ENCODE measurements at regions not wholly inside any gene's neighbourhood (a gene's known extent, or its start where the extent isn't known, plus 50 kb on each side); places are given as distances from the start of the nearest gene placed in this dataset.

DNA sequence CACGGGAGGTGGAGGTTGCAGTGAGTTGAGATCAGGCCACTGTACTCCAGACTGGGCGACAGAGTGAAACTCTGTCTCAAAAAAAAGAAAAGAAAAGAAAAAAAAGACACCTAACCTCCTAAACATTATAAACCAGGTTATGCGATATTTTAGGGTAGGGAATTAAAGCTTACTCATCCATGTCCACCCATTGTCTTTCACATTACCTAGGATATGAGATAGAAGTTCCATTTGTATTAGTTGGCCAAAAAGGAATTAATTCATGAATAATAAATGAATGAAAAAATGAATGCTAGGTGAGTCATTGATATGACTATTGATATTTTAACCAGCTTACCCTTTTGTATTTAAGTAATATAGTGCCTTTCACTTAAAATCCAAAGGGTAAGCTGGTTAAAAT, 132.9 kb downstream of the FAM161A start:
- no peak overlapping the region for H2AFZ ChIP-seq (ENCODE audit: low read length)
- H2BK120ac ChIP-seq (replicated peaks; ENCODE audit: low read depth, low read length) = no peak overlapping the region
- no peaks in the 10 kb centered on the region for H3K9me3 ChIP-seq (ENCODE audit: insufficient read depth in 2 of 2, low read depth in 1 of 2, low read length in 1 of 2)
- H3K56ac ChIP-seq (replicated peaks; ENCODE audit: insufficient read length, low read depth, low read length) = no peak overlapping the region
- no peak overlapping the region for H2BK15ac ChIP-seq (ENCODE audit: low read length)
- no peak overlapping the region for H3K23ac ChIP-seq (ENCODE audit: insufficient read length)
- H3K23me2 ChIP-seq (ENCODE audit: low read depth, low read length) = no peaks in the 10 kb centered on the region
- H3K4me2 ChIP-seq (ENCODE audit: insufficient read depth in 1 of 2, low read depth in 2 of 2, low read length in 2 of 2) = no peak overlapping the region
- H3K27ac ChIP-seq (ENCODE audit: low read depth, low read length) = no peak overlapping the region
- no peak overlapping the region for H2BK20ac ChIP-seq (ENCODE audit: low read length)
- ChIA-PET CTCF (ENCODE audit: partially characterized antibody) (no interaction called here), POLR2A (ENCODE audit: partially characterized antibody) (no interaction called here)
- H3K79me2 ChIP-seq (ENCODE audit: control insufficient read depth in 1 of 2, insufficient read depth in 2 of 2, low read length in 2 of 2) = no peaks in the 10 kb centered on the region
- no peaks in the 10 kb centered on the region for H3K79me1 ChIP-seq (ENCODE audit: low read depth, low read length)
- H3K14ac ChIP-seq (ENCODE audit: insufficient read length) = no peak overlapping the region
- H3K4me1 ChIP-seq (replicated peaks in 1 of 4; ENCODE audit: control insufficient read depth in 3 of 4, insufficient read depth in 4 of 4, low read length in 3 of 4) = no peaks in the 10 kb centered on the region
- 92% methylated on average over 3 of the region's 3 CpGs; no CpG with 5 or more reads in 1 of the 2 experiments for WGBS, 2 experiments (ENCODE audit: extremely low coverage in 1 of 2, insufficient coverage in 1 of 2, insufficient read length in 1 of 2, insufficient replicate concordance in 2 of 2, low coverage in 1 of 2, low lambda C conversion rate in 2 of 2, missing lambda C conversion rate in 1 of 2)
- no peak overlapping the region for H2BK5ac ChIP-seq (ENCODE audit: low read depth, low read length)
- no peak overlapping the region for H3K9ac ChIP-seq (replicated peaks in 1 of 4; ENCODE audit: extremely low read depth in 1 of 4, low read depth in 3 of 4, low read length in 3 of 4)
- H2BK12ac ChIP-seq (ENCODE audit: low read depth, low read length) = no peak overlapping the region
- H4K20me1 ChIP-seq (replicated peaks in 1 of 2; ENCODE audit: control insufficient read depth in 1 of 2, insufficient read depth in 2 of 2, low read length in 2 of 2) = no peaks in the 10 kb centered on the region
- no peak overlapping the region for H4K91ac ChIP-seq (replicated peaks; ENCODE audit: insufficient read length, low read length)
- H3K27me3 ChIP-seq (replicated peaks in 1 of 4; ENCODE audit: control insufficient read depth in 3 of 4, extremely low read depth in 1 of 4, insufficient read depth in 3 of 4, low read length in 3 of 4) = no peaks in the 10 kb centered on the region
- DNase-seq (ENCODE audit: low read depth in 1 of 2, low spot score in 2 of 2) = no peak
- H4K5ac ChIP-seq (ENCODE audit: insufficient read length, low read depth, low read length) = no peak overlapping the region
- FAIRE-seq = no peak
- H3K36me3 ChIP-seq (ENCODE audit: control insufficient read depth in 2 of 4, insufficient read depth in 4 of 4, low read length in 3 of 4) = no peaks in the 10 kb centered on the region
- no peak overlapping the region for H3K4me3 ChIP-seq (ENCODE audit: extremely low read depth in 1 of 4, insufficient read depth in 2 of 4, low read depth in 3 of 4, low read length in 4 of 4)
- H4K8ac ChIP-seq (ENCODE audit: extremely low read depth, insufficient read depth, low read length) = no peak overlapping the region
- H3K4ac ChIP-seq (replicated peaks; ENCODE audit: insufficient read length, low read depth, low read length) = no peak overlapping the region
- H2AK5ac ChIP-seq (ENCODE audit: low read depth, low read length) = no peak overlapping the region
- no peak overlapping the region for H3K18ac ChIP-seq (ENCODE audit: extremely low read depth, low read length)
- no peak for TF ChIP-seq CHD7 (IDR thresholded peaks at IDR 0.05; ENCODE audit: insufficient replicate concordance, low read length)

All from H1 (cell line).